Activated B cell treated with CpG ODN at 0.5 μM for 24 hours (primary cell): ENCODE measurements at regions not wholly inside any gene's neighbourhood (a gene's known extent, or its start where the extent isn't known, plus 50 kb on each side); places are given as distances from the start of the nearest gene placed in this dataset.

Experiments used
- ATAC-seq: fragments of 200-7000 bp; cut with Tn5 transposase; one replicate; pipeline ENCODE4 v1.10.0; 2021; ENCODE audit warnings: low read depth, mild to moderate bottlenecking, moderate library complexity
- CTCF ChIA-PET: fragments of 350-600 bp; sonication (Branson Sonifier 250); formaldehyde crosslinking; loops from one replicate; lab custom pipeline; 2021; ENCODE audit warnings: antibody characterized with exemption; lab: Charles Lee
- POLR2A ChIA-PET: fragments of 350-600 bp; sonication (Branson Sonifier 250); formaldehyde crosslinking; loops from one replicate; lab custom pipeline; 2021; ENCODE audit warnings: antibody characterized with exemption; lab: Charles Lee
- DNase-seq: peaks from one replicate; pipeline ENCODE4 v3.0.0; 2022
- H3K27ac Mint-ChIP-seq: one replicate; pipeline ENCODE4 v1.8.0; 2020; ENCODE audit warnings: mixed read lengths
- H3K27me3 Mint-ChIP-seq: one replicate; pipeline ENCODE4 v1.8.0; 2021; ENCODE audit warnings: mixed read lengths
- H3K36me3 Mint-ChIP-seq: one replicate; pipeline ENCODE4 v1.8.0; 2021; ENCODE audit warnings: low read depth, mixed read lengths
- H3K4me1 Mint-ChIP-seq: one replicate; pipeline ENCODE4 v1.8.0; 2021; ENCODE audit warnings: mixed read lengths
- H3K4me3 Mint-ChIP-seq: one replicate; pipeline ENCODE4 v1.8.0; 2020; ENCODE audit warnings: mild to moderate bottlenecking, mixed read lengths
- H3K9me3 Mint-ChIP-seq: one replicate; pipeline ENCODE4 v1.8.0; 2020; ENCODE audit warnings: mixed read lengths
- CTCF ChIP-seq: fragments of 200-600 bp; IDR thresholded peaks from one replicate; pipeline ENCODE4 v1.8.0; 2022; ENCODE audit warnings: antibody characterized with exemption, mild to moderate bottlenecking
- intact Hi-C: fragments of 100-400 bp; cut with micrococcal nuclease; formaldehyde crosslinking; loops from one replicate; pipeline ENCODE4 v1.15.1; 2024

DNA sequence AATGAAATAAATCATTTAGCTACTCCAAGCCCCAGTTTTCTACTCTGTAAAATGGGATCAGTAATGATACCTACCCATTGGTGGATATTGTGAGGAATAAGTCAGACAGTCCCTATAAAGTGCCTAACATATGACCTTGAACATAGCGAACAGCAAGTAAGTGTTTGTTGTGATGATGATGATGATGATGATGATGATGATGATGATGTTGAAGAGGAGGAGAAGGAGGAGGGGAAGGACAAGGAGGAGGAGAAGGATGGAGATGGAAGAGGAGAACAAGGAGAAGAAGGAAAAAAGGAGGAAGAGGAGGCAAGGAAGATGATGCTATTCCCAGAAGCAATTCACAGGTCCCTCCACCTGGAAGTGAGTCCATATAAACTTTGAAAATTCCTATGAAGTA, 264.3 kb downstream of the MAFB start:
- intact Hi-C loops = no loop called here
- ATAC-seq (no peak), DNase-seq (no peak)
- Mint-ChIP-seq H3K4me3 (no peak overlapping the region), H3K27me3 (peaks cover 4% of the 10 kb centered on the region), H3K36me3 (no peaks in the 10 kb centered on the region), H3K27ac (no peak overlapping the region), H3K9me3 (peaks cover 3% of the 10 kb centered on the region), H3K4me1 (no peaks in the 10 kb centered on the region)
- CTCF ChIA-PET = no interaction called here
- no peak for TF ChIP-seq CTCF
- POLR2A ChIA-PET = no interaction called here

DNA sequence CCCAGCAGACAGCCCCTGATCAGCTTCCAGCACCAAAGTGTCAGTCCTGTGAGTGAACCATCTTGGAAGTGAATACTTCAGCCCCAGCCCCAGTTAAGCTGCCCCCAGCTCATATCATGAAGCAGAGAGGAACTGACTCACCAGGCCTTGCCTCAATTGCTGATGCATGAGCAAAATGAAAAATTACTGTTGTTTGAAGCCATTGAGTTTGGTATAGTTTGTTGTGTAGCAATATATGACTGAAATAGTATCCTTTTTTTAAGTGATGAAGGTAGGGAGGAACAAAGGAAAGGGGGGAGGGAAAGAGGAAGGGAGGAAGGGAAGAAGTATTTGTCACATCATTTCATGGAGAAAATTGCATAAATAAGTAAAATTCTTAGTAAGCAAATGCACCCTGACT, 266.4 kb downstream of the MAFB start:
- H3K9me3 Mint-ChIP-seq = peaks cover 3% of the 10 kb centered on the region
- no peaks in the 10 kb centered on the region for H3K4me1 Mint-ChIP-seq
- ChIA-PET POLR2A (no interaction called here), CTCF (no interaction called here)
- TF ChIP-seq CTCF = no peak
- DNase-seq = no peak
- H3K36me3 Mint-ChIP-seq = no peaks in the 10 kb centered on the region
- ATAC-seq = no peak
- intact Hi-C loops = no loop called here
- H3K4me3 Mint-ChIP-seq = no peak overlapping the region
- H3K27me3 Mint-ChIP-seq = peaks cover 4% of the 10 kb centered on the region
- H3K27ac Mint-ChIP-seq = no peak overlapping the region

DNA sequence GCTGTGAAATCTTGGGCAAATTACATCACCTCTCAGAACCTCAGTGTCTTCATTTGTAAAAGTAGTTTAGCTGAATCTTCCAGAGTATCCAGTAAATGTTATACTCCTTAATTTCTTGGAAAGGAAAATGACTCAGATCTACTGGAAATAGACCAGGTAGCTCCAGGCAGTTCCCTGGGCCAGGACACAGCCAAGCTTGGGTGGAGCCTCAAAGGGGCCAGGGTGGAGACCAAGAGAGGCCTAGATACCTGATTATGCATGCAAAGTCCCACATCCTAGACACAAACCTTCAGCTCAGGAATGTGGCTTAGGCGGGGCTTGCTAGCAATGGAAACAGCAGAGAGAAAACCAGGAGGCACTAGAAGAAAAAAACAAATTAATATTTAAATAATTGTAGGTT, 272.8 kb downstream of the MAFB start:
- H3K27ac Mint-ChIP-seq = no peak overlapping the region
- peaks cover 1% of the 10 kb centered on the region for H3K27me3 Mint-ChIP-seq
- DNase-seq (no peak), ATAC-seq (no peak)
- intact Hi-C loops = no loop called here
- H3K9me3 Mint-ChIP-seq = peaks cover 3% of the 10 kb centered on the region
- H3K36me3 Mint-ChIP-seq = no peaks in the 10 kb centered on the region
- no peak for TF ChIP-seq CTCF
- no peaks in the 10 kb centered on the region for H3K4me1 Mint-ChIP-seq
- CTCF ChIA-PET = no interaction called here
- POLR2A ChIA-PET = no interaction called here
- H3K4me3 Mint-ChIP-seq = no peak overlapping the region

GRCh38 chr20:40414843-40415615, 274.0 kb downstream of the MAFB start:
- intact Hi-C loops = no loop called here
- no peak for TF ChIP-seq CTCF
- ATAC-seq = no peak
- Mint-ChIP-seq H3K27ac (no peak overlapping the region), H3K4me3 (no peak overlapping the region), H3K27me3 (no peaks in the 10 kb centered on the region), H3K4me1 (no peaks in the 10 kb centered on the region), H3K36me3 (no peaks in the 10 kb centered on the region), H3K9me3 (peaks cover 3% of the 10 kb centered on the region)
- ChIA-PET CTCF (no interaction called here), POLR2A (no interaction called here)
- DNase-seq = no peak

- Mint-ChIP-seq H3K9me3 (peaks cover 2% of the 10 kb centered on the region), H3K36me3 (no peaks in the 10 kb centered on the region), H3K27me3 (peaks cover 8% of the 10 kb centered on the region), H3K4me3 (no peak overlapping the region), H3K27ac (no peak overlapping the region), H3K4me1 (no peaks in the 10 kb centered on the region)
- no peak for ATAC-seq
- POLR2A ChIA-PET = no interaction called here
- no peak for DNase-seq
- no peak for TF ChIP-seq CTCF
- CTCF ChIA-PET = no interaction called here
- intact Hi-C loops = no loop called here
Observed at GRCh38 chr20:40410028-40410427, 279.0 kb downstream of the MAFB start.
